H9 (cell line): ENCODE measurements at regions not wholly inside any gene's neighbourhood (a gene's known extent, or its start where the extent isn't known, plus 50 kb on each side); places are given as distances from the start of the nearest gene placed in this dataset.

Experiments
- DNase-seq: peaks from one replicate; pipeline ENCODE4 v3.0.0-alpha.2; 2017
- H2AFZ ChIP-seq: one replicate; pipeline ENCODE4 v1.6.1; 2013; ENCODE audit warnings: mild to moderate bottlenecking, low read length, control low read depth, moderate library complexity
- H2AK5ac ChIP-seq: 2 replicates; pipeline ENCODE4 v1.6.1; 2013; ENCODE audit warnings: low read length, control low read depth, mixed read lengths; ENCODE audit not compliant: insufficient read length
- H2BK120ac ChIP-seq: one replicate; pipeline ENCODE4 v1.6.1; 2013; ENCODE audit warnings: low read depth, mild to moderate bottlenecking, low read length, control low read depth, inconsistent platforms; ENCODE audit not compliant: poor library complexity, severe bottlenecking
- H2BK12ac ChIP-seq: 2 replicates; pipeline ENCODE4 v1.6.1; 2013; ENCODE audit warnings: low read length, control low read depth, mixed read lengths, low read depth; ENCODE audit not compliant: insufficient read length
- H2BK15ac ChIP-seq: 2 replicates; pipeline ENCODE4 v1.6.1; 2013; ENCODE audit warnings: low read depth, low read length, control low read depth
- H2BK20ac ChIP-seq: one replicate; pipeline ENCODE4 v1.6.1; 2013; ENCODE audit warnings: low read depth, mild to moderate bottlenecking, low read length, control low read depth, inconsistent platforms; ENCODE audit not compliant: poor library complexity, severe bottlenecking
- H2BK5ac ChIP-seq: 2 replicates; pipeline ENCODE4 v1.6.1; 2013; ENCODE audit warnings: low read length, control low read depth, mixed read lengths; ENCODE audit not compliant: insufficient read length
- H3K14ac ChIP-seq: 2 replicates; pipeline ENCODE4 v1.6.1; 2013; ENCODE audit warnings: low read length, control low read depth; ENCODE audit not compliant: insufficient read depth
- H3K18ac ChIP-seq: 2 replicates; pipeline ENCODE4 v1.6.1; 2013; ENCODE audit warnings: low read depth, mild to moderate bottlenecking, mixed read lengths, low read length, control low read depth; ENCODE audit not compliant: insufficient read length
- H3K23ac ChIP-seq: 2 replicates; pipeline ENCODE4 v1.6.1; 2013; ENCODE audit warnings: low read length, control low read depth, mixed read lengths, low read depth; ENCODE audit not compliant: insufficient read length
- H3K23me2 ChIP-seq: 2 replicates; pipeline ENCODE4 v1.6.1; 2013; ENCODE audit warnings: low read depth, mild to moderate bottlenecking, mixed read lengths, low read length, control low read depth; ENCODE audit not compliant: insufficient read length, poor library complexity, severe bottlenecking
- H3K27ac ChIP-seq: 2 replicates; pipeline ENCODE4 v1.5.1; 2013; ENCODE audit warnings: low read length, control low read depth, mixed read lengths, low read depth; ENCODE audit not compliant: insufficient read length
- H3K27me3 ChIP-seq: 2 replicates; pipeline ENCODE4 v1.6.1; 2013; ENCODE audit warnings: low read length, control low read depth, inconsistent platforms; ENCODE audit not compliant: insufficient read depth
- H3K4ac ChIP-seq: 2 replicates; pipeline ENCODE4 v1.6.1; 2013; ENCODE audit warnings: low read depth, mild to moderate bottlenecking, control low read depth, inconsistent platforms, low read length, moderate library complexity
- H3K4me1 ChIP-seq: 2 replicates; pipeline ENCODE4 v1.6.1; 2013; ENCODE audit warnings: low read length, control low read depth, inconsistent platforms; ENCODE audit not compliant: insufficient read depth
- H3K4me2 ChIP-seq: 2 replicates; pipeline ENCODE4 v1.6.1; 2013; ENCODE audit warnings: low read length, control low read depth, mixed read lengths; ENCODE audit not compliant: insufficient read length, insufficient read depth
- H3K56ac ChIP-seq: 2 replicates; pipeline ENCODE4 v1.6.1; 2013; ENCODE audit warnings: low read depth, mild to moderate bottlenecking, mixed read lengths, low read length, control low read depth; ENCODE audit not compliant: insufficient read length
- H3K79me1 ChIP-seq: 2 replicates; pipeline ENCODE4 v1.6.1; 2013; ENCODE audit warnings: low read depth, mild to moderate bottlenecking, moderate library complexity, low read length, control low read depth, inconsistent platforms; ENCODE audit not compliant: insufficient read depth, poor library complexity, severe bottlenecking
- H3K79me2 ChIP-seq: 2 replicates; pipeline ENCODE4 v1.6.1; 2013; ENCODE audit warnings: low read length, control low read depth, inconsistent platforms; ENCODE audit not compliant: insufficient read depth
- H3K9ac ChIP-seq: 2 replicates; pipeline ENCODE4 v1.6.1; 2013; ENCODE audit warnings: low read length, control low read depth, mixed read lengths; ENCODE audit not compliant: insufficient read length; ENCODE audit errors: extremely low read depth
- H3K9me3 ChIP-seq: one replicate; pipeline ENCODE4 v1.6.1; 2013; ENCODE audit warnings: low read depth, low read length, inconsistent platforms; ENCODE audit not compliant: control insufficient read depth
- H3T11ph ChIP-seq: one replicate; pipeline ENCODE4 v1.6.1; 2013; ENCODE audit warnings: mild to moderate bottlenecking, low read length, control low read depth, inconsistent platforms
- H4K20me1 ChIP-seq: one replicate; pipeline ENCODE4 v1.6.1; 2013; ENCODE audit not compliant: control insufficient read depth, insufficient read length, insufficient read depth
- H4K5ac ChIP-seq: 2 replicates; pipeline ENCODE4 v1.6.1; 2013; ENCODE audit warnings: low read depth, mild to moderate bottlenecking, mixed read lengths, low read length, control low read depth; ENCODE audit not compliant: insufficient read length
- H4K8ac ChIP-seq: replicated peaks from 2 replicates; pipeline ENCODE4 v1.6.1; 2013; ENCODE audit warnings: low read length, control low read depth, mixed read lengths, low read depth; ENCODE audit not compliant: insufficient read length
- H4K91ac ChIP-seq: 2 replicates; pipeline ENCODE4 v1.6.1; 2013; ENCODE audit warnings: low read depth, mild to moderate bottlenecking, moderate library complexity, mixed read lengths, low read length, control low read depth; ENCODE audit not compliant: insufficient read length
- H3K27ac Mint-ChIP-seq, 3 experiments: 2 replicates in 2 of 3; 3 replicates in 1 of 3; pipeline ENCODE4 v1.8.0; 2020 to 2021; ENCODE audit warnings: mixed read lengths in 3 of 3, mild to moderate bottlenecking in 1 of 3, moderate library complexity in 1 of 3
- H3K27me3 Mint-ChIP-seq: 2 replicates; pipeline ENCODE4 v1.8.0; 2021; ENCODE audit warnings: low read depth, mild to moderate bottlenecking, moderate library complexity, mixed read lengths
- H3K36me3 Mint-ChIP-seq, 3 experiments: 2 replicates in 2 of 3; 3 replicates in 1 of 3; pipeline ENCODE4 v1.8.0; 2020 to 2021; ENCODE audit warnings: low read depth in 3 of 3, mixed read lengths in 3 of 3; ENCODE audit not compliant: insufficient read depth in 1 of 3
- H3K4me1 Mint-ChIP-seq, 2 experiments: 2 replicates each; pipeline ENCODE4 v1.8.0; 2020; ENCODE audit warnings: mixed read lengths in 2 of 2
- H3K4me3 Mint-ChIP-seq, 2 experiments: 2 replicates in 1 of 2; 3 replicates in 1 of 2; pipeline ENCODE4 v1.8.0; 2020 to 2021; ENCODE audit warnings: mild to moderate bottlenecking in 2 of 2, mixed read lengths in 2 of 2, moderate library complexity in 1 of 2
- H3K9me3 Mint-ChIP-seq, 2 experiments: 2 replicates in 1 of 2; 3 replicates in 1 of 2; pipeline ENCODE4 v1.8.0; 2020; ENCODE audit warnings: mild to moderate bottlenecking in 2 of 2, mixed read lengths in 2 of 2, moderate library complexity in 1 of 2
- WGBS: extraction: QIAGEN DNeasy Blood & Tissue Kit; methylation state at CpG from one replicate; pipeline ENCODE4 v1.1.7; 2013; ENCODE audit warnings: missing lambda C conversion rate, low lambda C conversion rate, mixed read lengths; ENCODE audit not compliant: insufficient read length; ENCODE audit errors: extremely low coverage; 5-methylcytosine and 5-hydroxymethylcytosine counted together
- TF ChIP-seq, protein P1 (sequence below): fragments of 200-600 bp; sonication (generic); conservative IDR thresholded peaks from 3 replicates; pipeline ENCODE4 v1.8.0; 2021; ENCODE audit warnings: antibody characterized with exemption, mild to moderate bottlenecking

DNA sequence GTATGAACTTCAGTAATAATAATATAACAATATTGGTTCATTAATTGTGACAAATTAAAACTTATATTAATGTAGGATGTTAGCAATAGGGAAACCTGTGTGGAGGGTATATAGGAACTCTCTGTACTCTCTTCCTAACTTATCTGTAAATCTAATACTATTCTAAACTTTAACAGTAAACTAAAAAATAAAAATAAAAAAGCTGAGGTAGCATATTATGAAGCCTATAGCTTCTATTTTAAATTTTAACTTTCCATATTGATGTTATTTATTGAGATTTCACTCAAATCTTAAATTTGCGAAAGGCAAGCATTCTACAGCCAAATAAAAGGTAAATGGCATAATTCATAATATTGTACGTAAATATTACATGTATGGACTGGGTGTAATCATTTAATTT is 326.4 kb downstream of the MEI4 start:
- no CpG with 5 or more reads among the region's 2 CpGs for WGBS
- TF ChIP-seq, protein P1, sequence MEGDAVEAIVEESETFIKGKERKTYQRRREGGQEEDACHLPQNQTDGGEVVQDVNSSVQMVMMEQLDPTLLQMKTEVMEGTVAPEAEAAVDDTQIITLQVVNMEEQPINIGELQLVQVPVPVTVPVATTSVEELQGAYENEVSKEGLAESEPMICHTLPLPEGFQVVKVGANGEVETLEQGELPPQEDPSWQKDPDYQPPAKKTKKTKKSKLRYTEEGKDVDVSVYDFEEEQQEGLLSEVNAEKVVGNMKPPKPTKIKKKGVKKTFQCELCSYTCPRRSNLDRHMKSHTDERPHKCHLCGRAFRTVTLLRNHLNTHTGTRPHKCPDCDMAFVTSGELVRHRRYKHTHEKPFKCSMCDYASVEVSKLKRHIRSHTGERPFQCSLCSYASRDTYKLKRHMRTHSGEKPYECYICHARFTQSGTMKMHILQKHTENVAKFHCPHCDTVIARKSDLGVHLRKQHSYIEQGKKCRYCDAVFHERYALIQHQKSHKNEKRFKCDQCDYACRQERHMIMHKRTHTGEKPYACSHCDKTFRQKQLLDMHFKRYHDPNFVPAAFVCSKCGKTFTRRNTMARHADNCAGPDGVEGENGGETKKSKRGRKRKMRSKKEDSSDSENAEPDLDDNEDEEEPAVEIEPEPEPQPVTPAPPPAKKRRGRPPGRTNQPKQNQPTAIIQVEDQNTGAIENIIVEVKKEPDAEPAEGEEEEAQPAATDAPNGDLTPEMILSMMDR: no peak
- Mint-ChIP-seq H3K36me3 (no peaks in the 10 kb centered on the region), H3K4me3 (no peak overlapping the region), H3K27me3 (no peaks in the 10 kb centered on the region), H3K27ac (no peak overlapping the region), H3K4me1 (no peaks in the 10 kb centered on the region), H3K9me3 (no peaks in the 10 kb centered on the region; a peak in 2 of 5 replicates)
- H3K4me2 ChIP-seq: no peak overlapping the region
- H4K5ac ChIP-seq: no peak overlapping the region
- no peak overlapping the region for H2AFZ ChIP-seq
- no peak overlapping the region for H2BK12ac ChIP-seq
- no peak overlapping the region for H2BK15ac ChIP-seq
- H3K56ac ChIP-seq: no peak overlapping the region
- no peaks in the 10 kb centered on the region for H3K4me1 ChIP-seq
- no peak for DNase-seq
- H3K27ac ChIP-seq: no peak overlapping the region
- no peak overlapping the region for H3K23ac ChIP-seq
- no peaks in the 10 kb centered on the region for H3K79me1 ChIP-seq
- H3K9me3 ChIP-seq: no peaks in the 10 kb centered on the region
- H3K23me2 ChIP-seq: no peaks in the 10 kb centered on the region
- H2BK5ac ChIP-seq: no peak overlapping the region
- H4K91ac ChIP-seq: no peak overlapping the region
- H3K18ac ChIP-seq: no peak overlapping the region
- H2BK120ac ChIP-seq: no peak overlapping the region
- H3K9ac ChIP-seq: no peak overlapping the region
- no peak overlapping the region for H3K4ac ChIP-seq
- no peak overlapping the region for H2BK20ac ChIP-seq
- H4K8ac ChIP-seq: no peak overlapping the region
- H3T11ph ChIP-seq: no peak overlapping the region
- H3K79me2 ChIP-seq: no peaks in the 10 kb centered on the region
- H3K27me3 ChIP-seq: no peaks in the 10 kb centered on the region
- no peak overlapping the region for H2AK5ac ChIP-seq
- H3K14ac ChIP-seq: no peak overlapping the region
- no peaks in the 10 kb centered on the region for H4K20me1 ChIP-seq
